K562 (cell line): ENCODE measurements at regions not wholly inside any gene's neighbourhood (a gene's known extent, or its start where the extent isn't known, plus 50 kb on each side); places are given as distances from the start of the nearest gene placed in this dataset.

Experiments
- ATAC-seq: fragments of 200-7000 bp; cut with Tn5 transposase; 3 replicates; pipeline ENCODE4 v1.9.1; 2020; ENCODE audit warnings: moderate library complexity
- BruUV-seq: library from RNA; stranded (reverse); fragments of 400-500 nt; replicated peaks from 2 replicates; lab custom pipeline; 2021; lab: Mats Ljungman, UMichigan
- CTCF ChIA-PET: fragments of 300-600 bp; formaldehyde crosslinking; extraction: SDS; loops from one replicate; lab custom pipeline; 2021; ENCODE audit warnings: low intra/inter-chr PET ratio; lab: Yijun Ruan, JAX
- POLR2A ChIA-PET: fragments of 300-600, 350-650 bp; sonication (Branson Sonifier 250); formaldehyde crosslinking; extraction: SDS; loops from one replicate; lab custom pipeline; 2021; ENCODE audit warnings: antibody characterized with exemption, inconsistent platforms; lab: Yijun Ruan, JAX
- DNase-seq, 4 experiments: peaks; one replicate each; pipeline versions ENCODE4 v3.0.0 to v3.0.0-alpha.2; 2011 to 2018; ENCODE audit warnings: low spot score in 3 of 4, mixed read lengths in 3 of 4; ENCODE audit errors: extremely low read depth in 1 of 4
- FAIRE-seq: peaks from 2 replicates; lab custom pipeline; 2011; peaks lifted over from hg19 to GRCh38; lab: Jason Lieb, UNC
- H2AFZ ChIP-seq: 2 replicates; pipeline ENCODE4 v1.6.0; 2011; ENCODE audit warnings: low read depth, low read length, control low read depth, inconsistent platforms
- H3K27ac ChIP-seq: fragments of 200-600 bp; 3 replicates; pipeline ENCODE4 v1.8.0; 2011; ENCODE audit warnings: low read depth, mild to moderate bottlenecking, control low read depth, inconsistent platforms, low read length, moderate library complexity, mixed read lengths; ENCODE audit errors: extremely low read depth
- H3K27me3 ChIP-seq, 2 experiments: fragments of 300-600 bp in 1 of 2; 2 replicates in 1 of 2; 3 replicates in 1 of 2; pipeline versions ENCODE4 v1.6.0 to v1.8.0; 2011; ENCODE audit warnings: inconsistent platforms in 2 of 2, low read length in 2 of 2, mild to moderate bottlenecking in 1 of 2, mixed read lengths in 1 of 2, moderate library complexity in 1 of 2; ENCODE audit not compliant: control insufficient read depth in 2 of 2, insufficient read depth in 2 of 2
- H3K36me3 ChIP-seq: fragments of 300-600 bp; 3 replicates; pipeline ENCODE4 v1.8.0; 2011; ENCODE audit warnings: mild to moderate bottlenecking, low read length, inconsistent platforms; ENCODE audit not compliant: control insufficient read depth, insufficient read depth
- H3K4me1 ChIP-seq, 2 experiments: fragments of 200-600 bp in 1 of 2; replicated peaks in 1 of 2; 2 replicates in 1 of 2; 3 replicates in 1 of 2; pipeline versions ENCODE4 v1.5.1 to v1.8.0; 2011; ENCODE audit warnings: inconsistent platforms in 2 of 2, low read length in 2 of 2, mild to moderate bottlenecking in 1 of 2, mixed read lengths in 1 of 2, moderate library complexity in 1 of 2; ENCODE audit not compliant: control insufficient read depth in 2 of 2, insufficient read depth in 2 of 2
- H3K4me2 ChIP-seq: 2 replicates; pipeline ENCODE4 v1.6.1; 2011; ENCODE audit warnings: low read length, control low read depth, inconsistent platforms, mixed read lengths; ENCODE audit not compliant: insufficient read depth
- H3K4me3 ChIP-seq: fragments of 200-600 bp; sonication (generic), shearing (Covaris generic); 2 replicates; pipeline ENCODE4 v1.5.1; 2016; ENCODE audit warnings: control low read depth, inconsistent platforms
- H3K79me2 ChIP-seq: fragments of 200-600 bp; 3 replicates; pipeline ENCODE4 v1.8.0; 2011; ENCODE audit warnings: low read length, inconsistent platforms; ENCODE audit not compliant: control insufficient read depth, insufficient read depth
- H3K9ac ChIP-seq, 2 experiments: 2 replicates each; pipeline versions ENCODE4 v1.6.0 to v1.6.1; 2011; ENCODE audit warnings: low read depth in 2 of 2, low read length in 2 of 2, control low read depth in 1 of 2, inconsistent platforms in 1 of 2, mild to moderate bottlenecking in 1 of 2, mixed read lengths in 1 of 2; ENCODE audit not compliant: insufficient read depth in 1 of 2
- H3K9me1 ChIP-seq: one replicate; pipeline ENCODE4 v1.6.0; 2011; ENCODE audit warnings: inconsistent platforms, mild to moderate bottlenecking, low read length, moderate library complexity; ENCODE audit not compliant: control insufficient read depth, insufficient read depth
- H3K9me3 ChIP-seq: replicated peaks from 2 replicates; pipeline ENCODE4 v1.5.1; 2011; ENCODE audit warnings: low read depth, low read length, inconsistent platforms; ENCODE audit not compliant: control insufficient read depth, insufficient read depth
- H4K20me1 ChIP-seq: replicated peaks from 2 replicates; pipeline ENCODE4 v1.6.1; 2011; ENCODE audit warnings: low read length, inconsistent platforms, mixed read lengths; ENCODE audit not compliant: control insufficient read depth, insufficient read depth
- ATF1 ChIP-seq, 2 experiments: fragments of 450-650 bp in 1 of 2; IDR thresholded peaks; 2 replicates each; pipeline ENCODE4 v1.6.1; 2016; ENCODE audit warnings: missing compliant biosample characterization in 1 of 2, missing genetic modification characterization in 1 of 2
- DNMT1 ChIP-seq: fragments of 450-650 bp; IDR thresholded peaks from 2 replicates; pipeline ENCODE4 v1.6.1; 2016; ENCODE audit warnings: antibody characterized with exemption, mild to moderate bottlenecking
- TCF7L2 ChIP-seq: fragments of 150-350 bp; IDR thresholded peaks from 2 replicates; pipeline ENCODE4 v1.6.1; 2016; ENCODE audit warnings: low read depth, mild to moderate bottlenecking, low read length, moderate library complexity
- TEAD4 ChIP-seq, 2 experiments: sonication (generic) in 1 of 2; formaldehyde crosslinking in 1 of 2; IDR thresholded peaks; 2 replicates each; pipeline versions ENCODE4 v1.6.1 to v1.8.0; 2012 to 2022; ENCODE audit warnings: borderline replicate concordance in 1 of 2, inconsistent platforms in 1 of 2, low read length in 1 of 2, mild to moderate bottlenecking in 1 of 2, missing genetic modification reagents in 1 of 2
- ZNF644 ChIP-seq: fragments of 200-800 bp; sonication (Bioruptor generic); IDR thresholded peaks from 2 replicates; pipeline ENCODE4 v1.6.1; 2016; ENCODE audit warnings: low read depth, missing genetic modification characterization, missing compliant biosample characterization
- WGBS: fragments of 100-300 bp; shearing (Covaris generic); methylation state at CpG from one replicate; pipeline ENCODE4 v1.1.6; 2016; ENCODE audit warnings: low coverage, mixed read lengths; ENCODE audit not compliant: insufficient coverage; ENCODE audit errors: missing lambda C conversion rate; 5-methylcytosine and 5-hydroxymethylcytosine counted together
- in situ Hi-C: fragments of 300-500 bp; cut with MboI; formaldehyde crosslinking; loops from 4 replicates; pipeline ENCODE4 v1.15.0; 2018; ENCODE audit warnings: inconsistent platforms, mixed read lengths
- intact Hi-C: fragments of 100-400 bp; cut with micrococcal nuclease; formaldehyde crosslinking; loops from 2 replicates; pipeline ENCODE4 v1.14.2; 2022
- TF ChIP-seq, protein P1 (sequence below): fragments of 250-450 bp; sonication (Bioruptor Pico); IDR thresholded peaks from 2 replicates; pipeline ENCODE4 v1.5.1; 2021; ENCODE audit warnings: mild to moderate bottlenecking
- TF ChIP-seq, protein P2 (sequence below): IDR thresholded peaks from 2 replicates; pipeline ENCODE4 v1.6.1; 2012; ENCODE audit warnings: low read depth, low read length, improper control_type of control experiment, borderline replicate concordance
- TF ChIP-seq, protein P3 (sequence below): fragments of 250-450 bp; sonication (Bioruptor Pico); IDR thresholded peaks from 2 replicates; pipeline ENCODE4 v1.5.0; 2021

DNA sequence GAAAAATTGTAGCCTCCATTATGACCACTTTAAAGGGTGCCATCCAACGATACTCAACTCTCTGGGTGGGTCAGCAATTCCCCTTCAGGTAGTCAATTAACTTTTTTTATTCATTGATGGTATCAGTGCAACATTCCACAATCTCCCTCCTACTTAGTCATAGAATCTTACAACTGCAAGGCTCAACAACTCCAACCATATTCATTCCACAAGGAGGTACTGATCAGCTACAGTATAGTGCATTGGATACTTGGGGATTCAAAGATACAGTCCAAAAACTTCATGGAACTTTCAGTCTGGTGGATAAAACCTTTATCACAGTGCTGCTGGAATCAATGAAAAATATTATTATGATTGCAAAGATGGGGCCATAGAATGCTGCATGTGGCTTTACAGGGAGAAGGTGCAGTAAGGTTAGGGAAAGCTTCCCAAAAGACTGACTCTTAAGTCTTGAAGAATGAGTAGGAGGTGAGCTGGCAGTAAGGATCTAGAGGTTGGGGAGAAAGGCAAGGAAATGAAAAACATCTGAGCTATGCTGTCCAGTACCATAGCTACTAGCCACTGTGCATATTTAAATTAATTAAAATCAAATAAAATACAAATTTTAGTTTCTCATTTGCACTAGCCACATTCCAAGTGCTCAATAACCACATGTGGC is 314.7 kb upstream of the PRDM1 start:
- H3K27me3 ChIP-seq = no peaks in the 10 kb centered on the region
- BruUV-seq = no TSS peak
- 5% methylated on average over 1 of the region's 1 CpG for WGBS
- ChIA-PET POLR2A (interaction anchor here (1.4 kb wide), 1 partner anchor 10 kb away, joined by 5 read pairs; no protein-coding TSS in a partner anchor), CTCF (no interaction called here)
- H3K9me3 ChIP-seq = 0 out of 2 replicates have a peak, but pooled peaks cover 3% of the 10 kb centered on the region
- H3K4me1 ChIP-seq = no peaks in the 10 kb centered on the region
- no peak overlapping the region for H3K4me2 ChIP-seq
- H3K79me2 ChIP-seq = no peaks in the 10 kb centered on the region
- no peaks in the 10 kb centered on the region for H3K9me1 ChIP-seq
- DNase-seq (no peak), ATAC-seq (no peak), FAIRE-seq (no peak)
- no peak overlapping the region for H3K27ac ChIP-seq
- no peak for TF ChIP-seq DNMT1
- TF ChIP-seq ATF1 (CRISPR knock-in tag; IDR thresholded peaks at IDR 0.05) = no peak
- no peak for TF ChIP-seq ATF1 (tag; IDR thresholded peaks at IDR 0.05)
- no peaks in the 10 kb centered on the region for H4K20me1 ChIP-seq
- H3K4me3 ChIP-seq = no peak overlapping the region
- no peak overlapping the region for H3K9ac ChIP-seq
- in situ Hi-C loops (no loop called here), intact Hi-C loops (no loop called here)
- no peak overlapping the region for H2AFZ ChIP-seq
- H3K36me3 ChIP-seq = no peaks in the 10 kb centered on the region

DNA sequence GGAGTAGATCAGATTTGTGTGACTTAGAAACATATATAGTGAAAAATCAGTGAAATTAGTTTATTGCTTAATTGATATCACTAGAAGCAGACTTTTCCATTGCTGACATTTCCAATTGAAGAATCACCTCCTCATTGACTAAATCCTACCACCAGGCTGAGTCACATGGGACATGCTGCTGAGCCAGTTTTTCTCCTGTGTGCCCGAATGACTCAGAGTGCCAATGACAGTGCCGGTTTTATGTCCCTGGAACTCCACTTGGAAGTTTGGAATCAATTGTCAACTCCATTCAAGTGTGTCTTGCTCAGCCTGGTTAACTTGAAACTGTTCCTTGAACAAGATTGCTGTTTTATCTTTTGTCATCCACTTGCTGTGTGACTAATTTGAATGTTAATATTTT is 316.1 kb upstream of the PRDM1 start:
- Histone ChIP-seq H3K27ac (no peak overlapping the region), H3K4me3 (no peak overlapping the region), H3K9ac (no peak overlapping the region), H3K4me2 (no peak overlapping the region), H4K20me1 (no peaks in the 10 kb centered on the region), H3K9me3 (no peaks in the 10 kb centered on the region), H3K27me3 (no peaks in the 10 kb centered on the region), H2AFZ (no peak overlapping the region), H3K4me1 (no peaks in the 10 kb centered on the region), H3K79me2 (no peaks in the 10 kb centered on the region), H3K9me1 (no peaks in the 10 kb centered on the region), H3K36me3 (no peaks in the 10 kb centered on the region)
- FAIRE-seq = no peak
- no peak for DNase-seq
- in situ Hi-C loops = no loop called here
- ChIA-PET POLR2A (no interaction called here), CTCF (no interaction called here)
- ATAC-seq = no peak
- intact Hi-C loops = no loop called here
- BruUV-seq = no TSS peak
- WGBS = 0% methylated on average over 2 of the region's 2 CpGs
- TF ChIP-seq, protein P1, sequence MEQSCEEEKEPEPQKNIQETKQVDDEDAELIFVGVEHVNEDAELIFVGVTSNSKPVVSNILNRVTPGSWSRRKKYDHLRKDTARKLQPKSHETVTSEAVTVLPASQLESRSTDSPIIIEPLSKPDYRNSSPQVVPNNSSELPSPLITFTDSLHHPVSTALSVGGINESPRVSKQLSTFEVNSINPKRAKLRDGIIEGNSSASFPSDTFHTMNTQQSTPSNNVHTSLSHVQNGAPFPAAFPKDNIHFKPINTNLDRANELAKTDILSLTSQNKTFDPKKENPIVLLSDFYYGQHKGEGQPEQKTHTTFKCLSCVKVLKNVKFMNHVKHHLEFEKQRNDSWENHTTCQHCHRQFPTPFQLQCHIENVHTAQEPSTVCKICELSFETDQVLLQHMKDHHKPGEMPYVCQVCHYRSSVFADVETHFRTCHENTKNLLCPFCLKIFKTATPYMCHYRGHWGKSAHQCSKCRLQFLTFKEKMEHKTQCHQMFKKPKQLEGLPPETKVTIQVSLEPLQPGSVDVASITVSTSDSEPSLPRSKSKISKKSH = no peak
- TF ChIP-seq, protein P2, sequence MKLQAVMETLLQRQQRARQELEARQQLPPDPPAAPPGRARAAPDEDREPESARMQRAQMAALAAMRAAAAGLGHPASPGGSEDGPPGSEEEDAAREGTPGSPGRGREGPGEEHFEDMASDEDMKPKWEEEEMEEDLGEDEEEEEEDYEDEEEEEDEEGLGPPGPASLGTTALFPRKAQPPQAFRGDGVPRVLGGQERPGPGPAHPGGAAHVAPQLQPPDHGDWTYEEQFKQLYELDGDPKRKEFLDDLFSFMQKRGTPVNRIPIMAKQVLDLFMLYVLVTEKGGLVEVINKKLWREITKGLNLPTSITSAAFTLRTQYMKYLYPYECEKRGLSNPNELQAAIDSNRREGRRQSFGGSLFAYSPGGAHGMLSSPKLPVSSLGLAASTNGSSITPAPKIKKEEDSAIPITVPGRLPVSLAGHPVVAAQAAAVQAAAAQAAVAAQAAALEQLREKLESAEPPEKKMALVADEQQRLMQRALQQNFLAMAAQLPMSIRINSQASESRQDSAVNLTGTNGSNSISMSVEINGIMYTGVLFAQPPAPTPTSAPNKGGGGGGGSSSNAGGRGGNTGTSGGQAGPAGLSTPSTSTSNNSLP = no peak
- TF ChIP-seq, protein P3, sequence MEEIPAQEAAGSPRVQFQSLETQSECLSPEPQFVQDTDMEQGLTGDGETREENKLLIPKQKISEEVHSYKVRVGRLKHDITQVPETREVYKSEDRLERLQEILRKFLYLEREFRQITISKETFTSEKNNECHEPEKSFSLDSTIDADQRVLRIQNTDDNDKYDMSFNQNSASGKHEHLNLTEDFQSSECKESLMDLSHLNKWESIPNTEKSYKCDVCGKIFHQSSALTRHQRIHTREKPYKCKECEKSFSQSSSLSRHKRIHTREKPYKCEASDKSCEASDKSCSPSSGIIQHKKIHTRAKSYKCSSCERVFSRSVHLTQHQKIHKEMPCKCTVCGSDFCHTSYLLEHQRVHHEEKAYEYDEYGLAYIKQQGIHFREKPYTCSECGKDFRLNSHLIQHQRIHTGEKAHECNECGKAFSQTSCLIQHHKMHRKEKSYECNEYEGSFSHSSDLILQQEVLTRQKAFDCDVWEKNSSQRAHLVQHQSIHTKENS (CRISPR knock-in tag) = no peak
- TF ChIP-seq ZNF644 (tag) (no peak), TEAD4 (IDR thresholded peaks at IDR 0.05; ENCODE audit: low read length) (no peak), TEAD4 (CRISPR knock-in tag; IDR thresholded peaks at IDR 0.05; ENCODE audit: borderline replicate concordance) (no peak), TCF7L2 (no peak)
